ENCODE measurements at regions not wholly inside any gene's neighbourhood (a gene's known extent, or its start where the extent isn't known, plus 50 kb on each side); places are given as distances from the start of the nearest gene placed in this dataset.
"Not testable (repeated sequence)": the region's sequence is repeated elsewhere in the genome, so short reads cannot be mapped to it uniquely, and the experiment has no call there.

DNA sequence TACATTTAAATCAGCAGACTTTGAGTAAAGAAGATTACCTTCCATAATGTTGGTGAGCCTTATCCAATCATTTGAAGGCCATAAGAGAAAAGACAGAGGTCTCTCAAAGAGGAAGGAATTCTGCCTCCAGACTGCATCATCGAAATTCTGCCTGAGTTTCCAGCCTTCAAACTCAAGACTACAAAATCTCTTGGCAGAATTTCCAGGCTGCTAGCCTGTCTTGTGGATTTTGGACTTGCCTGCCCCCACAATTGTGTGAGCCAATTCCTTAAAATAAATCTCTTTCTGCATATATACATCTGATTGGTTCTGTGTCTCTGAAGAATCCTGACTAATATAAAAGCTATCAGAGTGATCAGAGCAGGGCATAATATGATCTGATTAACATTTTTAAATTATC is 216.6 kb upstream of the CPHXL start:
- H3K4me1 Mint-ChIP-seq (ENCODE audit: low read depth): no peaks in the 10 kb centered on the region
- no peak overlapping the region for H3K4me3 Mint-ChIP-seq
- no peaks in the 10 kb centered on the region for H3K36me3 Mint-ChIP-seq (ENCODE audit: low read depth)
- peaks cover 3% of the 10 kb centered on the region for H3K27me3 Mint-ChIP-seq (ENCODE audit: insufficient read depth)
- H3K9me3 Mint-ChIP-seq: no peaks in the 10 kb centered on the region
- no peak overlapping the region for H3K27ac Mint-ChIP-seq
- intact Hi-C loops (cut with micrococcal nuclease): no loop called here
- DNase-seq (ENCODE audit: low spot score): no peak

DNA sequence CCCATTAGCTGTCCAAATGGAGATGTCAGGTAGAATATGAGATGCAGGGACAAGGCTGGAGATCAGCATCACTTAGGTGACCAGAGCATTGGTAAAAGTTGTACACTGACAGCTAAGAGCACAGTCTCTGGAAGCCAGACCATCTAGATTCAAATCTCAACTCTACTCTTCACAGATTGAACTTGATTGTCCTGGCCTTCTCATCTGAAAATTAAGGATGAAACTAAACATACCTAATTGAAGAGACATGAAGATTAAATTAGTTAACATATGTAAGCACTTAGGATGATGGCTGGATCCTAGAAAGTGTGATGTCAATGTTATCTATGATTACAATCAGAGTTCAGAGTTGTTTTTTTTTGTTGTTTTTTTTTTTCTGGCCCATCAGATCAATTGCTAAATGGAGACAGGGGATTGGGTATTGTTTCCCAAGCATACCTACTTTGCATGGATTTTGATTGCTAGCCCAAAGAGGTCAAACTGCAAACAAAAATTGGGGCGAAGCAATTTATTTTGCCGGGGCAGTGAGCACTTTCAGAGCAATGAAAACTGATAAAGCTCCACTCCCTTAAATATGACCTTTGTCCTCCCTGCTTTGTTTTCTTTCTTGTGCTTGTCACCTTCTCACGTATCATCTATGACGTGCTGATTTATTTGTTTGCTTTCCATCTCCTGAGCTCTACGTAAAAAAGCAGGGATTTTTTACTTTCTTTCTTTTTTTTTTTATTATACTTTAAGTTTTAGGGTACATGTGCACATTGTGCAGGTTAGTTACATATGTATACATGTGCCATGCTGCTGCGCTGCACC is 217.6 kb upstream of the CPHXL start:
- H3K27ac Mint-ChIP-seq: no peak overlapping the region
- no peaks in the 10 kb centered on the region for H3K36me3 Mint-ChIP-seq (ENCODE audit: low read depth)
- H3K9me3 Mint-ChIP-seq: no peaks in the 10 kb centered on the region
- intact Hi-C loops (cut with micrococcal nuclease): no loop called here
- no peaks in the 10 kb centered on the region for H3K4me1 Mint-ChIP-seq (ENCODE audit: low read depth)
- peaks cover 3% of the 10 kb centered on the region for H3K27me3 Mint-ChIP-seq (ENCODE audit: insufficient read depth)
- DNase-seq (ENCODE audit: low spot score): no peak
- no peak overlapping the region for H3K4me3 Mint-ChIP-seq

DNA sequence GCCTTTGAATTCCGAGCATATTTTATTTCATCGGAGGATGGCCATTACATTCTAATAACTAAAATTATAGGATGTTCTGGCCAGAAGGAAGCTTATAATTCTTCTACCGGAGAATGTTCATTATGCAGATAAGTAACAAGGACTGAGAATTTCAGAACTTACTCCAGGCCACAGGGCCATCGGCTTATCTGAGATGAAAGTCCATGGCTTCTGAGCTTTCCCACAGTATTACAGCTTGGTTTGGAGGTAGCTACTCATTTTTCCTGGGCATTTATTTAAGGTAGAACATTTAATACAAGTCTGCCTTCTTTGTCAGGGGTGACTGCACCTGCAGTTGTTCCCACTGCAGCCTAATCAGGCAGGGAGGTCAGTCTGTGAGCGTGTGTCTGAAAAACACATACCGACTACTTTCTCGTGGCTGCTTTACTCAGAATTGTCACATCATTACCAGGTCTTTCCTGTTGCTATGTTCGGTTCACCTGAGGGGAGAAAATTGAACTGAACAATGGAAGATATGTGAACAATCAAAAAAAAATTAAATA is 219.7 kb upstream of the CPHXL start:
- no peaks in the 10 kb centered on the region for H3K4me1 Mint-ChIP-seq (ENCODE audit: low read depth)
- intact Hi-C loops (cut with micrococcal nuclease): no loop called here
- no peak for DNase-seq (ENCODE audit: low spot score)

DNA sequence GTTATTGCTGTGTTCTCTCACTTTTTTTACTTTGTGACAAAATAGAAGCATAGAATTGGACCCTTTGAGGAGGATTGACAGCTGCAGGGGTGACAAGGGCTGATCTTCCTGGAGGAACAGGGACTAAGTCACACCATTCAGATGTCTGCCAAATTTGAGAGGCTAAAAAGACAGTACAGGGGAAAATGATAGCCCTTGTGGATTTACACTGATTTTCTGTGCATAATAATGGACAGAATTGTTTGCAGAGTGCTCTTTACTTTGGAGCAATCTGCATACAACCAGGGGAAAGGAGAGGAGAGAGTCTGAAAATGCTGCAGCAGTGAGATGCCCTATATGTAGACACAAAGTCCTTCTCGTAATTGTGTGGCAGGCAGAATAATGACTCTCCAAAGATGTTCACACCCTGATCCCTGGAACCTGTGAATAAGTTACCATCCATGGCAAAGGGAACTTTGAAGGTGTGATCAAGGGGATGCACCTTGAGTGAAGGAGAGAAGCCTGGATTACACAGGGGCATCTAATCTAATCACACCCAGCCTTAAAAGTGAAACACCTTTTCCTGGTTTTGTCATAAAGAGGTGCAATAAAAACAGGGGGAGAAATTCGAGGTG is 221.4 kb upstream of the CPHXL start:
- H3K27me3 Mint-ChIP-seq (ENCODE audit: insufficient read depth): no peaks in the 10 kb centered on the region
- intact Hi-C loops (cut with micrococcal nuclease): no loop called here
- H3K4me3 Mint-ChIP-seq: no peak overlapping the region
- DNase-seq (ENCODE audit: low spot score): no peak
- H3K27ac Mint-ChIP-seq: no peak overlapping the region
- no peaks in the 10 kb centered on the region for H3K4me1 Mint-ChIP-seq (ENCODE audit: low read depth)
- no peaks in the 10 kb centered on the region for H3K9me3 Mint-ChIP-seq
- H3K36me3 Mint-ChIP-seq (ENCODE audit: low read depth): no peaks in the 10 kb centered on the region

More for the DNA sequence above, 219.7 kb upstream of the CPHXL start:
- no peak overlapping the region for H3K27ac Mint-ChIP-seq
- no peaks in the 10 kb centered on the region for H3K9me3 Mint-ChIP-seq
- H3K36me3 Mint-ChIP-seq (ENCODE audit: low read depth): no peaks in the 10 kb centered on the region
- no peak overlapping the region for H3K4me3 Mint-ChIP-seq
- peaks cover 3% of the 10 kb centered on the region for H3K27me3 Mint-ChIP-seq (ENCODE audit: insufficient read depth)

DNA sequence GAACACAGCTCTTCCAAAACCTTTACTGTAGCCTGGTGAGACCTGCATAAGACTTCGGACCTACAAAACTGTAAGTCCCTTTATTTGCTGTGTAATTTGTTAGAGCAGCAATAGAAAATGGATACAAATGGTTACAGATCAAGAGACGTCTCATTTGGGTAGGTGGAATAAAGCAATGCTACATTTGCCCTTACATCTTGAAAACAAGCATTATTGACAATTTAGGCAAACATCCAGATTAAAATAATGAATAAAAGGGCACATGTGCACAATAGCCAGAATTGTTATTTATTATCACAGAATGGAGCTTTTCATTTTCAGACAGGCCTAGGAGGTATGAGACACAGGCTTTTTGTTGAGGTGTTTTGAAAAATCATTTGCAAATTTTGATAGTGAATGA is 222.2 kb upstream of the CPHXL start:
- no peak for DNase-seq (ENCODE audit: low spot score)
- intact Hi-C loops (cut with micrococcal nuclease): no loop called here
- Mint-ChIP-seq H3K4me1 (ENCODE audit: low read depth) (no peaks in the 10 kb centered on the region), H3K27ac (no peak overlapping the region), H3K36me3 (ENCODE audit: low read depth) (no peaks in the 10 kb centered on the region), H3K27me3 (ENCODE audit: insufficient read depth) (no peaks in the 10 kb centered on the region), H3K9me3 (no peaks in the 10 kb centered on the region), H3K4me3 (no peak overlapping the region)

DNA sequence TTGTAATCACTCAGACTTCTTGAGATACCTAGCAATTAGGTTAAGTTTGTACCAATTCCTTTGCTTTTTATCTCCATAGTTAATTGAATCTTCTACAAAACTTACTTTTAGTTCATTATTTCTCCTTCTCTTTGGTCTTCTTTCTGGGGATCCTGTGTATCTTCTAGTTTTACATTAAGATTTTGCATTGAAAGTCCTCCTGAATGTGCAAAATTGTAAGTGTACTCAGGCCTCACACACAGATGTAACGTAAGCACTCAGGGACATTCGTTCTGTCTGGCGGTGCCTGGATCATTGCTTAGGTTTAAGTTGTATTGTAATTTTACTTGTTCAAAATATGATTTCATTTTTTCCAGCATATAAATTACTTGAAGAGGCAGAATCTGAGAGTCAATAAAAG is 222.6 kb upstream of the CPHXL start:
- Mint-ChIP-seq H3K27me3 (ENCODE audit: insufficient read depth) (no peaks in the 10 kb centered on the region), H3K4me3 (no peak overlapping the region), H3K27ac (no peak overlapping the region), H3K4me1 (ENCODE audit: low read depth) (no peaks in the 10 kb centered on the region), H3K36me3 (ENCODE audit: low read depth) (no peaks in the 10 kb centered on the region), H3K9me3 (no peaks in the 10 kb centered on the region)
- intact Hi-C loops (cut with micrococcal nuclease): no loop called here
- DNase-seq (ENCODE audit: low spot score): no peak

DNA sequence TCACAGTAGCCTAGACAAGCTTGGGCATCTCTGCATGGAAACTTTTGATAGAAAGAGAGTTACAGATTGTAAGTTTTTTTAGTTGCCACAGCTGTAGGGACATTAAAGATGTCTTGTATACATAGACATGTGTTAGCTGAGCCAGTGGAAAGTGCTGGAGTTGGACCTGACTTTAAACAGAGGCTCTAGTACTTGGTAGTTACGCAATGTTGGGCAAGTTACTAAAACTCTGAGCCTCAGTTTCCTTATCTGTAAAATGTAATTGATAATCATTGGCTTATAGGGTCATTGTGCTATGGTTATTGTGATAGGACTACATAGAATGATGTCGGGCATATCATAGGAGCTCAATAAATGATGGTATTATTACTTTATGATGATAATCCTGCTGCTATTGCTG is 225.8 kb upstream of the CPHXL start:
- Mint-ChIP-seq H3K4me3 (no peak overlapping the region), H3K4me1 (ENCODE audit: low read depth) (no peaks in the 10 kb centered on the region), H3K27me3 (ENCODE audit: insufficient read depth) (no peaks in the 10 kb centered on the region), H3K9me3 (no peaks in the 10 kb centered on the region), H3K36me3 (ENCODE audit: low read depth) (no peaks in the 10 kb centered on the region), H3K27ac (no peak overlapping the region)
- intact Hi-C loops (cut with micrococcal nuclease): no loop called here
- DNase-seq (ENCODE audit: low spot score): no peak

DNA sequence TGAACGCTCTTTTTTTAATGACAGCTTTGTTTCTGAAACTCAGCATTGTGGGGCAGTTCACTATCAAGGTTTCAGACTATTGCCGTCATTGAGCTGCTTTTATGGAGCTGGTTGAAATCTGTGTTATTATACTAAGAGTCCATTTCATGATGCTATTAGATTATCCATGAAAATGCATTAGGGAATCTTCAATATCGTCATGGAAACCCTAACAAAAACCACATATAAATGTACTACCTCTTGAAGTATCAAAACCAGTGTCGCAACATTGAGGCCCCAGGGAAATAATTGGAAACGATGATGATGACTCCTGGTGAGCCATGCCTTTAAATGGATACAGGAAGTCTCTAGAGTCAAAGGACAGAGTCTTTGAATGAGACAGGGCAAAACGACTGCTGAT is 231.6 kb upstream of the CPHXL start:
- peaks cover 4% of the 10 kb centered on the region for H3K9me3 Mint-ChIP-seq
- H3K27ac Mint-ChIP-seq: no peak overlapping the region
- no peak overlapping the region for H3K4me3 Mint-ChIP-seq
- no peaks in the 10 kb centered on the region for H3K4me1 Mint-ChIP-seq (ENCODE audit: low read depth)
- intact Hi-C loops (cut with micrococcal nuclease): no loop called here
- H3K27me3 Mint-ChIP-seq (ENCODE audit: insufficient read depth): no peaks in the 10 kb centered on the region
- no peaks in the 10 kb centered on the region for H3K36me3 Mint-ChIP-seq (ENCODE audit: low read depth)
- no peak for DNase-seq (ENCODE audit: low spot score)

DNA sequence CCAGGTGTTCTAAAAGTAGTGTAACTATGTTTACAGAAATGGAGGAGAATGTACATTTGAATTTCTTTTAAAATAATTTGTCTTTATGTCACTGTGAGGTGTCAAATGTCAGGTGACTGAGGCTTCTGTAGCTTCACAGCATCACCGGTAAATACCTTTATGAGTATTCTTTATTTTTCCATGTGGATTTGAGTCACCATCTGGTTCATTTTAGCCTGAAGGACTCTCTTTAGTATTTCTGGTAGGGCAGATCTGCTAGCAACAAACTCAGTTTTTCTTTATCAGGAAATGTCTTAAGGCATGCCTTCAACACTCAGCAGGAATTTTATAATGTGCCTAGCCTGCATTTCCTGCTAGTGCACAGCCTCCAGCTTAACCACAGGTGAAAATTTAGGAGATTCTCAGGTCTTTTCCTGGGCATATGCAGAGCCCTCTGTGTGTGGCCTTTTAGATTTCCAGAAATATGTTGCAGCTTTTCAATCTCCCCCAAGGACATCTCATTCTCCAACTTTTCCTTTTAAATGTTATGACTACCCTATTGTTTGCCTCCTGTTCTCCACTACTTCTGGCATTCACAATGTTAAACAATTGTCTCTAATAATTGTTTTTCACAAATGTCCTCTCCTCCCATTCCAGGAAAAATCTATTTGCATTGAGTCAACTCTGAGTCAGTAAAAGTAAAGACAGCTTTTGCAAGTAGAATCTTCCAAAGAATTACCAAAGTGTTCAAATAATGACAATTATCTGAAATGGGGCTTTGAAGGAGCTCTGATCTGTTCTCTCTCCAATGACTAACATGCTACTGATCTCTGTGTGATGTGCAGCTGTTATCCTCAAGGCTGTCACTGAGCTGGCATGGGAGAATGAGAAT is 239.4 kb upstream of the CPHXL start:
- H3K27me3 Mint-ChIP-seq (ENCODE audit: insufficient read depth): no peaks in the 10 kb centered on the region
- intact Hi-C loops (cut with micrococcal nuclease): no loop called here
- H3K36me3 Mint-ChIP-seq (ENCODE audit: low read depth): no peaks in the 10 kb centered on the region
- no peaks in the 10 kb centered on the region for H3K4me1 Mint-ChIP-seq (ENCODE audit: low read depth)
- no peak for DNase-seq (ENCODE audit: low spot score)
- no peaks in the 10 kb centered on the region for H3K9me3 Mint-ChIP-seq
- H3K4me3 Mint-ChIP-seq: no peak overlapping the region
- H3K27ac Mint-ChIP-seq: no peak overlapping the region

DNA sequence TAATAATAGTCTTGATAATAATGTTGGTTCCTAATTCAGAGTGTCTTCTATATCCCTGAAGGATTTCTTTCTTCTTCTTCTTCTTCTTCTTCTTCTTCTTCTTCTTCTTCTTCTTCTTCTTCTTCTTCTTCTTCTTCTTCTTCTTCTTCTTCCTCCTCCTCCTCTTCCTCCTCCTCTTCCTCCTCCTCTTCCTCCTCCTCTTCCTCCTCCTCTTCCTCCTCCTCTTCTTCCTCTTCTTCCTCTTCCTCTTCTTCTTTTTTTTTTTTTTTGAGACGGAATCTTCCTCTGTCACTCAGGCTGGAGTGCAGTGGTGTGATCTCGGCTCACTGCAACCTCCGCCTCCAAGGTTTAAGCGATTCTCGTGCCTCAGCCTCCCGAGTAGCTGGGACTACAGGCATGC is 242.8 kb upstream of the CPHXL start:
- H3K4me1 Mint-ChIP-seq (ENCODE audit: low read depth); DNase-seq (ENCODE audit: low spot score); H3K4me3 Mint-ChIP-seq; H3K27me3 Mint-ChIP-seq (ENCODE audit: insufficient read depth); H3K9me3 Mint-ChIP-seq; H3K36me3 Mint-ChIP-seq (ENCODE audit: low read depth); intact Hi-C loops (cut with micrococcal nuclease); H3K27ac Mint-ChIP-seq: not testable (repeated sequence)

DNA sequence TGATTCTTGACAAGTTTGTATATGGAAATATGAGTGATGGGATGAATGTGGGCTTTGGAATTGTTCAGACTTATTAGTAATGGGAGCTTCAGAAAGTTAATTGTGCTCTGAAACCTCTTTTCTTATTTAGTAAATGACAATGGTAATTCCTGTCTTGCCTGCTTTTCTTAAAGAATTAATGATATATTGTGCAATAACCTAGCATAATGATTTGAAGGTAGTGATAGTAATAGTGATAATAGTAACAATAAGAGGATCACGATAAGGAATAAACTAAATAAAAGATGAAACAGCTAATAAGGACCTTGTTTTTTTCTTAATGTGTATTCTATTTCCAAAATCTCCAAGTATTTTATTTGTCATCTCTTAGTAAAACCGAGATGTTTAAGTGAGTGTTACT is 245.0 kb upstream of the CPHXL start:
- Mint-ChIP-seq H3K27ac (no peak overlapping the region), H3K9me3 (no peaks in the 10 kb centered on the region), H3K4me3 (no peak overlapping the region), H3K4me1 (ENCODE audit: low read depth) (no peaks in the 10 kb centered on the region), H3K27me3 (ENCODE audit: insufficient read depth) (no peaks in the 10 kb centered on the region), H3K36me3 (ENCODE audit: low read depth) (no peaks in the 10 kb centered on the region)
- intact Hi-C loops (cut with micrococcal nuclease): no loop called here
- no peak for DNase-seq (ENCODE audit: low spot score)

DNA sequence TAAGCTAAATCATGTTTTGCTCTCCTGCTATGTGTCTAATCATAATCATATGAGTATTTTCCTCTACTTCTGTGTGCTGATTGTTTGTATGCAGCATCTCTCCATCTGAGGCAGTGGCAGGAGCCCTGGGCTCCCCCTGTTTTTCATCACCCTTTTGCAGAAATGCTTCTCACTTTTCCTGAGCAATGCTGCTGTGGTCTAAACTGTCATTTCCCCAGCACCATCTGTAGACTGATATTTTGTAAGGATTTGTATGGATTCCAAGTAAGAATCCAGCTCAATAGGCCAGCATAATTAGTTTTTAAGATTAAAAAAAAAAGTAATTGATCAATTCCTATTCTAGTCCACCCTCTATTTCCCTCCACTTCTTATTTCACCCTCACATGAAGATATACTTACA is 257.0 kb upstream of the CPHXL start:
- Mint-ChIP-seq H3K4me1 (ENCODE audit: low read depth) (no peaks in the 10 kb centered on the region), H3K36me3 (ENCODE audit: low read depth) (no peaks in the 10 kb centered on the region), H3K27me3 (ENCODE audit: insufficient read depth) (no peaks in the 10 kb centered on the region), H3K9me3 (peaks cover 11% of the 10 kb centered on the region), H3K4me3 (no peak overlapping the region), H3K27ac (no peak overlapping the region)
- intact Hi-C loops (cut with micrococcal nuclease): no loop called here
- no peak for DNase-seq (ENCODE audit: low spot score)
